Panc1 (cell line): ENCODE measurements at regions not wholly inside any gene's neighbourhood (a gene's known extent, or its start where the extent isn't known, plus 50 kb on each side); places are given as distances from the start of the nearest gene placed in this dataset.

Experiments used
- ATAC-seq: fragments of 200-7000 bp; cut with Tn5 transposase; 2 replicates; pipeline ENCODE4 v1.9.1; 2020; ENCODE audit warnings: mild to moderate bottlenecking, moderate library complexity
- BruUV-seq: library from RNA; stranded (reverse); fragments of 400-500 nt; replicated peaks from 2 replicates; lab custom pipeline; 2021; lab: Mats Ljungman, UMichigan
- CTCF ChIA-PET: fragments of 300-600 bp; sonication (Branson Sonifier 250); formaldehyde crosslinking; loops from one replicate; lab custom pipeline; 2022; ENCODE audit warnings: antibody characterized with exemption; lab: Charles Lee
- POLR2A ChIA-PET: fragments of 300-600 bp; sonication (Branson Sonifier 250); formaldehyde crosslinking; loops from one replicate; lab custom pipeline; 2022; ENCODE audit warnings: antibody characterized with exemption; lab: Charles Lee
- DNase-seq: peaks from one replicate; pipeline ENCODE4 v3.0.0-alpha.2; 2010; ENCODE audit warnings: low read depth, low spot score
- H3K27ac ChIP-seq: 2 replicates; pipeline ENCODE4 v1.5.1; 2011; ENCODE audit warnings: mild to moderate bottlenecking, low read length, inconsistent platforms
- H3K27me3 ChIP-seq: fragments of 200-500 bp; sonication (Bioruptor generic); 2 replicates; pipeline ENCODE4 v1.6.0; 2014; ENCODE audit warnings: low read length, inconsistent platforms; ENCODE audit not compliant: control insufficient read depth, insufficient read depth
- H3K36me3 ChIP-seq: fragments of 200-500 bp; sonication (Bioruptor generic); 2 replicates; pipeline ENCODE4 v1.5.1; 2014; ENCODE audit warnings: inconsistent platforms, mild to moderate bottlenecking, low read length, moderate library complexity; ENCODE audit not compliant: control insufficient read depth, insufficient read depth
- H3K4me1 ChIP-seq: 2 replicates; pipeline ENCODE4 v1.5.1; 2011; ENCODE audit warnings: inconsistent platforms, mild to moderate bottlenecking, low read length, moderate library complexity; ENCODE audit not compliant: control insufficient read depth, insufficient read depth
- H3K4me3 ChIP-seq, 2 experiments: 2 replicates each; pipeline ENCODE4 v1.5.1; 2011 to 2012; ENCODE audit warnings: low read depth in 2 of 2, low read length in 2 of 2, mild to moderate bottlenecking in 2 of 2, inconsistent platforms in 1 of 2, moderate library complexity in 1 of 2
- H3K9me3 ChIP-seq: fragments of 200-500 bp; sonication (Bioruptor generic); 2 replicates; pipeline ENCODE4 v1.5.1; 2014; ENCODE audit warnings: low read depth, mild to moderate bottlenecking, inconsistent platforms, low read length, moderate library complexity; ENCODE audit not compliant: control insufficient read depth, insufficient read depth
- POLR2AphosphoS5 ChIP-seq: IDR thresholded peaks from 2 replicates; pipeline ENCODE4 v1.6.1; 2012; ENCODE audit warnings: mild to moderate bottlenecking, low read depth, low read length, moderate library complexity
- SIN3A ChIP-seq: IDR thresholded peaks from 2 replicates; pipeline ENCODE4 v1.6.1; 2012; ENCODE audit warnings: low read depth, mild to moderate bottlenecking, low read length, moderate library complexity, borderline replicate concordance; ENCODE audit not compliant: insufficient read depth
- TCF7L2 ChIP-seq: IDR thresholded peaks from 2 replicates; pipeline ENCODE4 v1.6.1; 2011; ENCODE audit warnings: mild to moderate bottlenecking, low read depth, low read length, inconsistent platforms
- in situ Hi-C: cut with HindIII; loops from 2 replicates; pipeline ENCODE4 v1.10.0; 2016; ENCODE audit warnings: low sequenced_read_pairs, low pct_unique_long_range_greater_than_20kb
- intact Hi-C: fragments of 100-400 bp; cut with micrococcal nuclease; formaldehyde crosslinking; loops from one replicate; pipeline ENCODE4 v1.10.0; 2022; ENCODE audit not compliant: unreplicated experiment
- TF ChIP-seq, protein P1 (sequence below), 2 experiments: IDR thresholded peaks; 2 replicates each; pipeline ENCODE4 v1.6.1; 2011 to 2012; ENCODE audit warnings: low read depth in 2 of 2, control low read depth in 1 of 2, low read length in 1 of 2, mild to moderate bottlenecking in 1 of 2, moderate library complexity in 1 of 2; ENCODE audit not compliant: insufficient read depth in 1 of 2
- TF ChIP-seq, protein P2 (sequence below): fragments of 450-650 bp; IDR thresholded peaks from 2 replicates; pipeline ENCODE4 v1.5.1; 2017; ENCODE audit warnings: mild to moderate bottlenecking

DNA sequence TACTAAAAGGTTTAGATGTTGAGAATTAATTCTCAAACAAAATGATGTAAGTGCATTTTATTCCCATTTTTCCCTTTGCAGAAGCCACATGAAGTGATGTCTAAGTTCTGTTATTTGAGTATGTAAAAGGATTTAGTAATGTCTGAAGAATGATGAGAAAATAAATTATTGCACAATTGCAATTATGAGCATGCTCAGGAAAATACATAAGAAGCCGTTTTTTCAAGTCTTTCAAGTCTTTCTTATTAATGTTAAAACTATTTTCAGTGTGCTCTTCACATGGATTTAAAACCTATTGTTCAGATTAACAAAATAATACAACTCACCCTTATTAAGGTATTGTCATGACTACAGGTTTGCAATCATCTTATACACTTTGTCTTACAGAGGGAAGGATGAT, 331.4 kb upstream of the NETO1 start:
- Histone ChIP-seq H3K4me1 (no peaks in the 10 kb centered on the region), H3K4me3 (no peak overlapping the region), H3K27me3 (no peaks in the 10 kb centered on the region), H3K9me3 (no peaks in the 10 kb centered on the region), H3K27ac (no peak overlapping the region), H3K36me3 (no peaks in the 10 kb centered on the region)
- DNase-seq (no peak), ATAC-seq (no peak)
- ChIA-PET POLR2A (no interaction called here), CTCF (no interaction called here)
- in situ Hi-C loops, result no loop called here
- TF ChIP-seq, protein P1, sequence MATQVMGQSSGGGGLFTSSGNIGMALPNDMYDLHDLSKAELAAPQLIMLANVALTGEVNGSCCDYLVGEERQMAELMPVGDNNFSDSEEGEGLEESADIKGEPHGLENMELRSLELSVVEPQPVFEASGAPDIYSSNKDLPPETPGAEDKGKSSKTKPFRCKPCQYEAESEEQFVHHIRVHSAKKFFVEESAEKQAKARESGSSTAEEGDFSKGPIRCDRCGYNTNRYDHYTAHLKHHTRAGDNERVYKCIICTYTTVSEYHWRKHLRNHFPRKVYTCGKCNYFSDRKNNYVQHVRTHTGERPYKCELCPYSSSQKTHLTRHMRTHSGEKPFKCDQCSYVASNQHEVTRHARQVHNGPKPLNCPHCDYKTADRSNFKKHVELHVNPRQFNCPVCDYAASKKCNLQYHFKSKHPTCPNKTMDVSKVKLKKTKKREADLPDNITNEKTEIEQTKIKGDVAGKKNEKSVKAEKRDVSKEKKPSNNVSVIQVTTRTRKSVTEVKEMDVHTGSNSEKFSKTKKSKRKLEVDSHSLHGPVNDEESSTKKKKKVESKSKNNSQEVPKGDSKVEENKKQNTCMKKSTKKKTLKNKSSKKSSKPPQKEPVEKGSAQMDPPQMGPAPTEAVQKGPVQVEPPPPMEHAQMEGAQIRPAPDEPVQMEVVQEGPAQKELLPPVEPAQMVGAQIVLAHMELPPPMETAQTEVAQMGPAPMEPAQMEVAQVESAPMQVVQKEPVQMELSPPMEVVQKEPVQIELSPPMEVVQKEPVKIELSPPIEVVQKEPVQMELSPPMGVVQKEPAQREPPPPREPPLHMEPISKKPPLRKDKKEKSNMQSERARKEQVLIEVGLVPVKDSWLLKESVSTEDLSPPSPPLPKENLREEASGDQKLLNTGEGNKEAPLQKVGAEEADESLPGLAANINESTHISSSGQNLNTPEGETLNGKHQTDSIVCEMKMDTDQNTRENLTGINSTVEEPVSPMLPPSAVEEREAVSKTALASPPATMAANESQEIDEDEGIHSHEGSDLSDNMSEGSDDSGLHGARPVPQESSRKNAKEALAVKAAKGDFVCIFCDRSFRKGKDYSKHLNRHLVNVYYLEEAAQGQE (IDR thresholded peaks at IDR 0.05; ENCODE audit: insufficient read depth in 1 of 2, low read depth in 2 of 2, low read length in 1 of 2), result no peak
- TF ChIP-seq, protein P2, sequence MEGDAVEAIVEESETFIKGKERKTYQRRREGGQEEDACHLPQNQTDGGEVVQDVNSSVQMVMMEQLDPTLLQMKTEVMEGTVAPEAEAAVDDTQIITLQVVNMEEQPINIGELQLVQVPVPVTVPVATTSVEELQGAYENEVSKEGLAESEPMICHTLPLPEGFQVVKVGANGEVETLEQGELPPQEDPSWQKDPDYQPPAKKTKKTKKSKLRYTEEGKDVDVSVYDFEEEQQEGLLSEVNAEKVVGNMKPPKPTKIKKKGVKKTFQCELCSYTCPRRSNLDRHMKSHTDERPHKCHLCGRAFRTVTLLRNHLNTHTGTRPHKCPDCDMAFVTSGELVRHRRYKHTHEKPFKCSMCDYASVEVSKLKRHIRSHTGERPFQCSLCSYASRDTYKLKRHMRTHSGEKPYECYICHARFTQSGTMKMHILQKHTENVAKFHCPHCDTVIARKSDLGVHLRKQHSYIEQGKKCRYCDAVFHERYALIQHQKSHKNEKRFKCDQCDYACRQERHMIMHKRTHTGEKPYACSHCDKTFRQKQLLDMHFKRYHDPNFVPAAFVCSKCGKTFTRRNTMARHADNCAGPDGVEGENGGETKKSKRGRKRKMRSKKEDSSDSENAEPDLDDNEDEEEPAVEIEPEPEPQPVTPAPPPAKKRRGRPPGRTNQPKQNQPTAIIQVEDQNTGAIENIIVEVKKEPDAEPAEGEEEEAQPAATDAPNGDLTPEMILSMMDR, result no peak
- TF ChIP-seq TCF7L2 (no peak), SIN3A (no peak), POLR2AphosphoS5 (no peak)
- intact Hi-C loops, result no loop called here
- BruUV-seq, result no TSS peak

- Histone ChIP-seq H3K9me3 (no peaks in the 10 kb centered on the region), H3K4me1 (no peaks in the 10 kb centered on the region), H3K36me3 (no peaks in the 10 kb centered on the region), H3K27ac (no peak overlapping the region), H3K4me3 (no peak overlapping the region), H3K27me3 (no peaks in the 10 kb centered on the region)
- in situ Hi-C loops (no loop called here), intact Hi-C loops (no loop called here)
- no TSS peak for BruUV-seq
- no peak for ATAC-seq
- TF ChIP-seq, protein P1 (IDR thresholded peaks at IDR 0.05; ENCODE audit: insufficient read depth in 1 of 2, low read depth in 2 of 2, low read length in 1 of 2), result no peak
- no peak for TF ChIP-seq POLR2AphosphoS5
- TF ChIP-seq TCF7L2, result no peak
- TF ChIP-seq, protein P2, result no peak
- TF ChIP-seq SIN3A, result no peak
- DNase-seq, result no peak
- CTCF ChIA-PET, result no interaction called here
- POLR2A ChIA-PET, result no interaction called here
These were observed 321.9 kb upstream of the NETO1 start for GRCh38 chr18:73189718-73190117.
